Osteocyte (in vitro differentiated cells): ENCODE measurements at regions not wholly inside any gene's neighbourhood (a gene's known extent, or its start where the extent isn't known, plus 50 kb on each side); places are given as distances from the start of the nearest gene placed in this dataset.

Source experiments
- DNase-seq: peaks from one replicate; pipeline ENCODE4 v3.0.0; 2021; ENCODE audit warnings: mixed read lengths; ENCODE audit not compliant: unreplicated experiment; ENCODE audit errors: extremely low spot score
- H3K27ac Mint-ChIP-seq: one replicate; pipeline ENCODE4 v1.8.0; 2021; ENCODE audit warnings: mild to moderate bottlenecking, mixed read lengths; ENCODE audit not compliant: unreplicated experiment
- H3K27me3 Mint-ChIP-seq: one replicate; pipeline ENCODE4 v1.8.0; 2021; ENCODE audit warnings: mixed read lengths; ENCODE audit not compliant: unreplicated experiment
- H3K36me3 Mint-ChIP-seq: one replicate; pipeline ENCODE4 v1.8.0; 2021; ENCODE audit warnings: mixed read lengths; ENCODE audit not compliant: unreplicated experiment
- H3K4me1 Mint-ChIP-seq: one replicate; pipeline ENCODE4 v1.8.0; 2021; ENCODE audit warnings: mixed read lengths; ENCODE audit not compliant: unreplicated experiment
- H3K4me3 Mint-ChIP-seq: one replicate; pipeline ENCODE4 v1.8.0; 2021; ENCODE audit warnings: mild to moderate bottlenecking, moderate library complexity, mixed read lengths; ENCODE audit not compliant: unreplicated experiment
- H3K9me3 Mint-ChIP-seq: one replicate; pipeline ENCODE4 v1.8.0; 2021; ENCODE audit warnings: mixed read lengths; ENCODE audit not compliant: unreplicated experiment
- TF ChIP-seq, protein P1 (sequence below): fragments of 200-600 bp; sonication (generic); IDR thresholded peaks from 2 replicates; pipeline ENCODE4 v1.5.0; 2021; ENCODE audit warnings: antibody characterized with exemption, mild to moderate bottlenecking, moderate library complexity

DNA sequence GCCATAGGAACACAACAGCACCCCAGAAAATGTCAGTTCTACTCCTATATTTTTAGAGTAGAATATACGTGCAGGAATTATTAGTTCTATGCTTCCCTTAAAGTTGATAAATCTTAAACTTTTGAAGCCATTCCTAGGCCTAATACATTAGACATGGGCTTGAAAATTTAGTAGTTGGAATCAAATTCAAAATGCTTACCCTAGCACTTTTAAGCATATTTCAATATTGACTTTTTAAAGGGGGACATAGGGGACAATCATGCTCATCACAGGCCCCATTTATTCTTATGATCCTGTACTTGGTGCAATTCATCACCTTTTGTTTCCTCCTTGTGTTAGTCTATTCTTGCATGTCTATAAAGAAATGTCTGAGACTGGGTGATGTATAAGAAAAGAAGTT, 129.0 kb downstream of the FAM174A start:
- Mint-ChIP-seq H3K27ac (no peak overlapping the region), H3K4me3 (no peak overlapping the region), H3K9me3 (no peaks in the 10 kb centered on the region), H3K27me3 (peaks cover 5% of the 10 kb centered on the region), H3K4me1 (no peaks in the 10 kb centered on the region), H3K36me3 (no peaks in the 10 kb centered on the region)
- DNase-seq: no peak
- TF ChIP-seq, protein P1, sequence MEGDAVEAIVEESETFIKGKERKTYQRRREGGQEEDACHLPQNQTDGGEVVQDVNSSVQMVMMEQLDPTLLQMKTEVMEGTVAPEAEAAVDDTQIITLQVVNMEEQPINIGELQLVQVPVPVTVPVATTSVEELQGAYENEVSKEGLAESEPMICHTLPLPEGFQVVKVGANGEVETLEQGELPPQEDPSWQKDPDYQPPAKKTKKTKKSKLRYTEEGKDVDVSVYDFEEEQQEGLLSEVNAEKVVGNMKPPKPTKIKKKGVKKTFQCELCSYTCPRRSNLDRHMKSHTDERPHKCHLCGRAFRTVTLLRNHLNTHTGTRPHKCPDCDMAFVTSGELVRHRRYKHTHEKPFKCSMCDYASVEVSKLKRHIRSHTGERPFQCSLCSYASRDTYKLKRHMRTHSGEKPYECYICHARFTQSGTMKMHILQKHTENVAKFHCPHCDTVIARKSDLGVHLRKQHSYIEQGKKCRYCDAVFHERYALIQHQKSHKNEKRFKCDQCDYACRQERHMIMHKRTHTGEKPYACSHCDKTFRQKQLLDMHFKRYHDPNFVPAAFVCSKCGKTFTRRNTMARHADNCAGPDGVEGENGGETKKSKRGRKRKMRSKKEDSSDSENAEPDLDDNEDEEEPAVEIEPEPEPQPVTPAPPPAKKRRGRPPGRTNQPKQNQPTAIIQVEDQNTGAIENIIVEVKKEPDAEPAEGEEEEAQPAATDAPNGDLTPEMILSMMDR: no peak

DNA sequence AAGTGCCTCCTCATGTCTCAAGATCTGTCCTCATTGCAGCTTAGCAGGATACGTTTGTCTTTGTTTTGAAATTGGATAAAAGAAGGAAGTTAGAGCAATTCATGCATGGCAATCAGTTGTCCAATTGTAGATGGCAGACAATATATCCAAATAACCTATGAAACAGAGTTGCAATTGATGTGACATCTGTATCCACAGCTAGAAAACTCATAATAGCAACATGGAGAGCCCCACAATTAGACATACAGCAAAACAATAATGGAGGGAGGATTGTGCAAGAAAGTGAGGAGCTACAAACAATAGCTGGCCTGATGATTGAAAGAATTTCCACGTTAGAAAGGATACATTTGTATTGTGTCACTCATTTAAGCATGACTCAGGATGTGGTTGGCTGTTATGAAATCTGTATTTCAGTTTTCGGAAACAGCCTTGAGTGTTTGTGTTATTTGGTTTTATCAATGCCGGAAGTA, 132.0 kb downstream of the FAM174A start:
- no peak overlapping the region for H3K4me3 Mint-ChIP-seq
- H3K9me3 Mint-ChIP-seq: no peaks in the 10 kb centered on the region
- no peak for DNase-seq
- no peaks in the 10 kb centered on the region for H3K27me3 Mint-ChIP-seq
- H3K36me3 Mint-ChIP-seq: no peaks in the 10 kb centered on the region
- TF ChIP-seq, protein P1: no peak
- no peak overlapping the region for H3K27ac Mint-ChIP-seq
- no peaks in the 10 kb centered on the region for H3K4me1 Mint-ChIP-seq

DNA sequence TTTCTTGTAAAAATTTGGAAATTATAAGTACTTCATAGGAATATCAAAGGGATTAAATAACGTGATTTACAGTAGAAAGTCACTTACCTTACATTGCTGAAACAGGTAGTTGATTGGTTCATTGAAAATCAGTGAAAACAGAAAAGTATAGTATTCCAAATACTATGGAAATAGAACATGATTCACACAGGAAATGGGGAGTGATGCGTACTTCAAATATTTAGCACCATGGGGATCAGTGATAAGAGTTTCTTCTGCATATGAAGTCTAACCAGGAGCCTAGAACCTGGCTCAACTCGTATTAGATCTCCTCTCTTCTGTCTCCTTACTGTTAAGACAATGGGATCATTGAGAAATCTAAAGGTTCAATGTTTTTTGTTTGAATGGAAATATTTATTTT, 133.3 kb downstream of the FAM174A start:
- H3K36me3 Mint-ChIP-seq: no peaks in the 10 kb centered on the region
- no peaks in the 10 kb centered on the region for H3K9me3 Mint-ChIP-seq
- H3K27ac Mint-ChIP-seq: no peak overlapping the region
- TF ChIP-seq, protein P1: no peak
- no peaks in the 10 kb centered on the region for H3K27me3 Mint-ChIP-seq
- H3K4me1 Mint-ChIP-seq: no peaks in the 10 kb centered on the region
- no peak overlapping the region for H3K4me3 Mint-ChIP-seq
- DNase-seq: no peak

DNA sequence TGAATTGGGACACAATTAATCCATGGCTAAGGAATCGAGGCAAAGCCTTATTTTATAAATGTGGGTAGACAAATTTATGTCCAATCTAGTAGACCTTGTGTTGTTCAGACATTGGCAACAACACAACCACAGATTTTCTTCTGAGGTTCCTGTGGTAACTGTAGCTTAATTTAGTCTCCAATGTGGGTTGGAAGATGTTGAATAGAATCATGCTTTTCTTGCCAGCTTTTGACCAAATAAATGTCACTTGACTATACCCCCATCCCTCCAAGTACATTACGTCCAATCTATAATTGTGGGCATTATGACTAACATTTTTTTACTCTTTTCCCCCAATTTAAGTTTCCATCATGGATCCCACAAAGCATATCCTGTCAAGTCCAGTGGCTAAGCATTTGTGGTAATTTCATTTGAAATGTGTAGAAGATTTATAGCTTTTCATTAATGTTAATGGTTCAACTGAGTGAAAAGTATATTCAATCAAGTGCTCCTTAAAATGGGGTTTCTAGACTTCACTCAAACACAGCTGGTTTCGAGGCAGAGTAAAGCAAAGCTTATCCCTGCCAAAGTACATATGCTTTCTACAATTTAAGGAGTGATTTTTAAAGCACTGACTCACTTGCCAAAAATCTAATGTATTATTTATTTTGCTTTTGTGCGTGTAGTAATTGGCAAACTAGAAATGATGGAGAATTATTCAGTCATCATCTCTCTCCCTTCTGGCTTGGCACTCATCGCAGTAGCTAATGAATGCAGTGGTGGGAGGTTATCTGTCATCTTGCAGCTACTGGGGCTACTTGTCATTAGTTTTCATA, 141.8 kb downstream of the FAM174A start:
- no peak for DNase-seq
- Mint-ChIP-seq H3K9me3 (peaks cover 5% of the 10 kb centered on the region), H3K27me3 (no peaks in the 10 kb centered on the region), H3K4me1 (no peaks in the 10 kb centered on the region), H3K4me3 (no peak overlapping the region), H3K36me3 (no peaks in the 10 kb centered on the region), H3K27ac (no peak overlapping the region)
- TF ChIP-seq, protein P1: no peak

DNA sequence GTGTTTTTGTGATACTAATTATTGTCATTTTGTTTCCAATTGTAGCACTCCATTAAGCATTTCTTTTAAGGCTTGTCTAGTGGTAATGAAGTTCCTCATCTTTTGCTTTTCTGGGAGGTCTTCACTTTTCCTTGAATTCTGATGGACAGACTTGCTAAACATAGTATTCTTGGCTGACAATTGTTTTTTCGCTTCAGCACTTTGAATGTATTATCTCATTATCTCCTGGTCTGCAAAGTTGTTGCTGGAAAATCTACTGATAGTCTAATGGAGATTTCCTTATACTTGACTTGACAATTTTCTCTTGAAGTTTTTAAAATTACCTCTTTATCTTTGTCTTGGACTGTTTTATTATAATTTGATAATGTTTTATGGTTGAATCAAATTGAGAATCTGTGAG, 147.5 kb downstream of the FAM174A start:
- Mint-ChIP-seq H3K4me1 (no peaks in the 10 kb centered on the region), H3K27me3 (no peaks in the 10 kb centered on the region), H3K4me3 (no peak overlapping the region), H3K27ac (no peak overlapping the region), H3K9me3 (peaks cover 29% of the 10 kb centered on the region), H3K36me3 (no peaks in the 10 kb centered on the region)
- TF ChIP-seq, protein P1: no peak
- DNase-seq: no peak
